IMR-90 (cell line): ENCODE measurements at regions not wholly inside any gene's neighbourhood (a gene's known extent, or its start where the extent isn't known, plus 50 kb on each side); places are given as distances from the start of the nearest gene placed in this dataset.
"Not testable (repeated sequence)": the region's sequence is repeated elsewhere in the genome, so short reads cannot be mapped to it uniquely, and the experiment has no call there.

ENCODE experiments used
- ATAC-seq: fragments of 200-7000 bp; cut with Tn5 transposase; 2 replicates; pipeline ENCODE4 v1.9.1; 2020; ENCODE audit warnings: low read depth, mild to moderate bottlenecking, moderate library complexity
- BruUV-seq: library from RNA; stranded (reverse); fragments of 400-500 nt; replicated peaks from 2 replicates; lab custom pipeline; 2021; lab: Mats Ljungman, UMichigan
- CTCF ChIA-PET: fragments of 300-600 bp; formaldehyde crosslinking; extraction: SDS; loops from one replicate; lab custom pipeline; 2021; ENCODE audit warnings: antibody characterized with exemption; lab: Yijun Ruan, JAX
- POLR2A ChIA-PET: fragments of 300-600 bp; sonication (Branson Sonifier 250); formaldehyde crosslinking; loops from one replicate; lab custom pipeline; 2022; ENCODE audit warnings: antibody characterized with exemption; ENCODE audit not compliant: unreplicated experiment; lab: Charles Lee
- DNase-seq: peaks from one replicate; pipeline ENCODE4 v3.0.0; 2013
- H2AFZ ChIP-seq: replicated peaks from 2 replicates; pipeline ENCODE3; 2013; ENCODE audit warnings: low read length, mild to moderate bottlenecking; ENCODE audit not compliant: poor library complexity
- H2AK5ac ChIP-seq: 2 replicates; pipeline ENCODE4 v1.6.1; 2013; ENCODE audit warnings: low read depth, low read length, inconsistent platforms
- H2AK9ac ChIP-seq: replicated peaks from 2 replicates; pipeline ENCODE3; 2013; ENCODE audit warnings: mild to moderate bottlenecking, low read depth, low read length, moderate library complexity; ENCODE audit not compliant: poor library complexity
- H2BK120ac ChIP-seq: 2 replicates; pipeline ENCODE4 v1.6.1; 2013; ENCODE audit warnings: low read depth, low read length, inconsistent platforms
- H2BK15ac ChIP-seq: 3 replicates; pipeline ENCODE4 v1.6.1; 2013; ENCODE audit warnings: low read depth, low read length, inconsistent platforms
- H2BK20ac ChIP-seq: 2 replicates; pipeline ENCODE4 v1.6.1; 2013; ENCODE audit warnings: low read depth, mild to moderate bottlenecking, inconsistent platforms, low read length, moderate library complexity
- H2BK5ac ChIP-seq: 2 replicates; pipeline ENCODE4 v1.6.1; 2013; ENCODE audit warnings: mild to moderate bottlenecking, low read depth, low read length, inconsistent platforms; ENCODE audit not compliant: poor library complexity, severe bottlenecking
- H3K14ac ChIP-seq: replicated peaks from 2 replicates; pipeline ENCODE4 v1.6.1; 2013; ENCODE audit warnings: low read depth, low read length, inconsistent platforms
- H3K18ac ChIP-seq: 2 replicates; pipeline ENCODE4 v1.6.1; 2013; ENCODE audit warnings: low read depth, low read length, control low read depth
- H3K23ac ChIP-seq: 2 replicates; pipeline ENCODE4 v1.6.1; 2013; ENCODE audit warnings: low read depth, low read length, inconsistent platforms
- H3K27ac ChIP-seq: 2 replicates; pipeline ENCODE4 v1.5.1; 2013; ENCODE audit warnings: mild to moderate bottlenecking, control low read depth, low read length; ENCODE audit not compliant: insufficient read depth
- H3K27me3 ChIP-seq: 2 replicates; pipeline ENCODE4 v1.6.1; 2013; ENCODE audit warnings: low read length; ENCODE audit not compliant: control insufficient read depth, insufficient read depth
- H3K36me3 ChIP-seq: 2 replicates; pipeline ENCODE4 v1.6.1; 2013; ENCODE audit warnings: low read length, mixed read lengths; ENCODE audit not compliant: control insufficient read depth, insufficient read depth
- H3K4ac ChIP-seq: 2 replicates; pipeline ENCODE4 v1.6.1; 2013; ENCODE audit warnings: low read depth, low read length, inconsistent platforms
- H3K4me1 ChIP-seq: 2 replicates; pipeline ENCODE4 v1.6.1; 2013; ENCODE audit warnings: low read length, mixed read lengths; ENCODE audit not compliant: control insufficient read depth, insufficient read depth
- H3K4me2 ChIP-seq: 2 replicates; pipeline ENCODE4 v1.6.1; 2013; ENCODE audit warnings: low read depth, mild to moderate bottlenecking, control low read depth, low read length, moderate library complexity
- H3K4me3 ChIP-seq: 2 replicates; pipeline ENCODE4 v1.5.1; 2013; ENCODE audit warnings: low read depth, mild to moderate bottlenecking, control low read depth, low read length, moderate library complexity; ENCODE audit not compliant: insufficient read depth
- H3K56ac ChIP-seq: 2 replicates; pipeline ENCODE4 v1.6.1; 2013; ENCODE audit warnings: low read length, inconsistent platforms; ENCODE audit not compliant: insufficient read depth; ENCODE audit errors: extremely low read depth
- H3K79me1 ChIP-seq, 2 experiments: 2 replicates each; pipeline ENCODE4 v1.6.1; 2013; ENCODE audit warnings: low read length in 2 of 2, inconsistent platforms in 1 of 2, low read depth in 1 of 2
- H3K9ac ChIP-seq: 2 replicates; pipeline ENCODE4 v1.6.1; 2013; ENCODE audit warnings: low read depth, low read length, control low read depth
- H3K9me1 ChIP-seq: 2 replicates; pipeline ENCODE4 v1.6.1; 2013; ENCODE audit warnings: low read length, inconsistent platforms; ENCODE audit not compliant: insufficient read depth
- H3K9me3 ChIP-seq: 2 replicates; pipeline ENCODE4 v1.6.1; 2013; ENCODE audit warnings: low read length; ENCODE audit not compliant: control insufficient read depth, insufficient read depth
- H4K20me1 ChIP-seq: 2 replicates; pipeline ENCODE4 v1.6.1; 2013; ENCODE audit warnings: low read length, inconsistent platforms; ENCODE audit not compliant: insufficient read depth
- H4K5ac ChIP-seq: 2 replicates; pipeline ENCODE4 v1.6.1; 2013; ENCODE audit warnings: mild to moderate bottlenecking, low read depth, low read length, control low read depth
- H4K8ac ChIP-seq, 2 experiments: 2 replicates each; pipeline ENCODE4 v1.6.1; 2013; ENCODE audit warnings: low read depth in 2 of 2, low read length in 2 of 2, control low read depth in 1 of 2, inconsistent platforms in 1 of 2
- H4K91ac ChIP-seq: 2 replicates; pipeline ENCODE4 v1.6.1; 2013; ENCODE audit warnings: low read depth, low read length, inconsistent platforms; ENCODE audit not compliant: insufficient read depth
- MAZ ChIP-seq: IDR thresholded peaks from 2 replicates; pipeline ENCODE4 v1.6.1; 2012; ENCODE audit warnings: low read depth, mild to moderate bottlenecking, low read length, improper control_type of control experiment, moderate library complexity, borderline replicate concordance
- WGBS, 2 experiments: methylation state at CpG; one replicate each; pipeline versions ENCODE4 v1.1.5 to v1.1.7; 2013; ENCODE audit warnings: missing lambda C conversion rate in 2 of 2; ENCODE audit not compliant: insufficient read length in 1 of 2; ENCODE audit errors: extremely low coverage in 2 of 2; 5-methylcytosine and 5-hydroxymethylcytosine counted together
- dilution Hi-C: fragments of 300-500 bp; cut with HindIII; formaldehyde crosslinking; loops from one replicate; pipeline ENCODE4 v1.14.3; 2018; ENCODE audit warnings: low sequenced_read_pairs; ENCODE audit not compliant: unreplicated experiment
- in situ Hi-C: fragments of 300-500 bp; cut with MboI; formaldehyde crosslinking; loops from 3 replicates; pipeline ENCODE4 v1.14.3; 2019; ENCODE audit warnings: low sequenced_read_pairs, inconsistent platforms, mixed read lengths
- intact Hi-C: fragments of 100-400 bp; cut with micrococcal nuclease; formaldehyde crosslinking; loops from 2 replicates; pipeline ENCODE4 v1.10.0; 2022

- TF ChIP-seq MAZ, result no peak
Observed at GRCh38 chr12:124222368-124223245, 72.3 kb upstream of the RFLNA start (continued).

- H3K14ac ChIP-seq, H2BK5ac ChIP-seq, H3K79me1 ChIP-seq, H2AK9ac ChIP-seq, ATAC-seq, H3K36me3 ChIP-seq, H4K20me1 ChIP-seq, H3K4me1 ChIP-seq, H4K91ac ChIP-seq, H3K9me1 ChIP-seq, in situ Hi-C loops, H3K56ac ChIP-seq, H3K27ac ChIP-seq, H2BK120ac ChIP-seq, H2BK15ac ChIP-seq, H3K23ac ChIP-seq, intact Hi-C loops, H3K4ac ChIP-seq, H4K5ac ChIP-seq, dilution Hi-C loops, H2AFZ ChIP-seq, BruUV-seq, DNase-seq, H3K9ac ChIP-seq, H3K4me3 ChIP-seq, H3K4me2 ChIP-seq, CTCF ChIA-PET, POLR2A ChIA-PET, H2BK20ac ChIP-seq, H4K8ac ChIP-seq, H2AK5ac ChIP-seq, H3K18ac ChIP-seq: not testable (repeated sequence)
- Histone ChIP-seq H3K9me3 (peaks cover 11% of the 10 kb centered on the region), H3K27me3 (peaks cover 33% of the 10 kb centered on the region)
- WGBS, 2 experiments, result 72% methylated on average over 4 of the region's 12 CpGs; no CpG with 5 or more reads in 1 of the 2 experiments
Observed at GRCh38 chr12:124223733-124224138, 71.2 kb upstream of the RFLNA start.
